ENCODE measurements at regions not wholly inside any gene's neighbourhood (a gene's known extent, or its start where the extent isn't known, plus 50 kb on each side); places are given as distances from the start of the nearest gene placed in this dataset.

- 49 to 70% methylated on average over 3 of the region's 3 CpGs for WGBS, 2 donors (ENCODE audit: low coverage in 1 of 2)
- Histone ChIP-seq H3K9me3 (no peaks in the 10 kb centered on the region), H3K4me3 (no peak overlapping the region), H3K27me3 (no peaks in the 10 kb centered on the region), H3K27ac (no peak overlapping the region), H3K4me1 (no peaks in the 10 kb centered on the region), H3K36me3 (no peaks in the 10 kb centered on the region)
- no peak for TF ChIP-seq CTCF (IDR thresholded peaks at IDR 0.05)
- TF ChIP-seq EP300 (IDR thresholded peaks at IDR 0.05): no peak
- no peak for TF ChIP-seq POLR2AphosphoS5 (IDR thresholded peaks at IDR 0.05)
- TF ChIP-seq POLR2A (IDR thresholded peaks at IDR 0.05): no peak
- no peak for ATAC-seq
These were observed 348.3 kb downstream of the TDRD3 start for GRCh38 chr13:60745343-60745742.

GRCh38 chr13:60733933-60734332 is 336.9 kb downstream of the TDRD3 start:
- no peaks in the 10 kb centered on the region for H3K27me3 ChIP-seq
- H3K9me3 ChIP-seq: no peaks in the 10 kb centered on the region
- no peak for ATAC-seq
- H3K4me3 ChIP-seq: no peak overlapping the region
- TF ChIP-seq POLR2AphosphoS5 (IDR thresholded peaks at IDR 0.05): no peak
- H3K36me3 ChIP-seq: no peaks in the 10 kb centered on the region
- no peaks in the 10 kb centered on the region for H3K4me1 ChIP-seq
- H3K27ac ChIP-seq: no peak overlapping the region

GRCh38 chr13:60727140-60727539 is 330.1 kb downstream of the TDRD3 start:
- Histone ChIP-seq H3K4me3 (no peak overlapping the region), H3K27me3 (no peaks in the 10 kb centered on the region), H3K9me3 (no peaks in the 10 kb centered on the region), H3K4me1 (no peaks in the 10 kb centered on the region), H3K27ac (no peak overlapping the region), H3K36me3 (no peaks in the 10 kb centered on the region)
- TF ChIP-seq POLR2A (IDR thresholded peaks at IDR 0.05) (no peak), POLR2AphosphoS5 (IDR thresholded peaks at IDR 0.05) (no peak), EP300 (IDR thresholded peaks at IDR 0.05) (no peak), CTCF (IDR thresholded peaks at IDR 0.05) (no peak)
- 81% methylated on average over 2 of the region's 2 CpGs; no CpG with 5 or more reads in 1 of the 2 donors for WGBS, 2 donors (ENCODE audit: low coverage in 1 of 2)
- ATAC-seq: no peak

GRCh38 chr13:60721063-60721462 is 324.0 kb downstream of the TDRD3 start:
- ATAC-seq: no peak
- Histone ChIP-seq H3K27me3 (no peaks in the 10 kb centered on the region), H3K4me3 (no peak overlapping the region), H3K27ac (no peak overlapping the region), H3K4me1 (no peaks in the 10 kb centered on the region), H3K9me3 (no peaks in the 10 kb centered on the region), H3K36me3 (no peaks in the 10 kb centered on the region)
- no peak for TF ChIP-seq POLR2AphosphoS5 (IDR thresholded peaks at IDR 0.05)
- TF ChIP-seq EP300 (IDR thresholded peaks at IDR 0.05): no peak
- TF ChIP-seq CTCF (IDR thresholded peaks at IDR 0.05): no peak
- TF ChIP-seq POLR2A (IDR thresholded peaks at IDR 0.05): no peak
- 98 to 100% methylated on average over 3 of the region's 3 CpGs for WGBS, 2 donors (ENCODE audit: low coverage in 1 of 2)

- no peak for ATAC-seq
- Histone ChIP-seq H3K4me1 (no peaks in the 10 kb centered on the region), H3K4me3 (no peak overlapping the region), H3K36me3 (no peaks in the 10 kb centered on the region), H3K27me3 (no peaks in the 10 kb centered on the region), H3K9me3 (no peaks in the 10 kb centered on the region), H3K27ac (no peak overlapping the region)
- TF ChIP-seq EP300 (IDR thresholded peaks at IDR 0.05): no peak
- no peak for TF ChIP-seq CTCF (IDR thresholded peaks at IDR 0.05)
- no peak for TF ChIP-seq POLR2A (IDR thresholded peaks at IDR 0.05)
- TF ChIP-seq POLR2AphosphoS5 (IDR thresholded peaks at IDR 0.05): no peak
- 95% methylated on average over 3 of the region's 3 CpGs; no CpG with 5 or more reads in 1 of the 2 donors for WGBS, 2 donors (ENCODE audit: low coverage in 1 of 2)
These were observed 323.6 kb downstream of the TDRD3 start for GRCh38 chr13:60720590-60720989.

Data from gastroesophageal sphincter (tissue), 4 donors.